HEK293 (cell line): ENCODE measurements at regions not wholly inside any gene's neighbourhood (a gene's known extent, or its start where the extent isn't known, plus 50 kb on each side); places are given as distances from the start of the nearest gene placed in this dataset.

Experiments used
- REST ChIP-seq: fragments of 450-650 bp; formaldehyde crosslinking; IDR thresholded peaks from 2 replicates; pipeline ENCODE4 v1.5.1; 2016; ENCODE audit warnings: missing biosample characterization, missing genetic modification characterization
- ZNF211 ChIP-seq: fragments of 450-650 bp; formaldehyde crosslinking; IDR thresholded peaks from 2 replicates; pipeline ENCODE4 v1.5.1; 2016; ENCODE audit warnings: low read depth, missing biosample characterization, missing genetic modification characterization
- ZNF274 ChIP-seq, 2 experiments: fragments of 200-500 bp in 1 of 2; fragments of 450-650 bp in 1 of 2; sonication (Bioruptor generic) in 1 of 2; formaldehyde crosslinking in 1 of 2; IDR thresholded peaks; 2 replicates each; pipeline versions ENCODE4 v1.5.1 to v1.6.1; 2014 to 2016; ENCODE audit warnings: borderline replicate concordance in 1 of 2, inconsistent platforms in 1 of 2, low read length in 1 of 2, missing biosample characterization in 1 of 2, missing genetic modification characterization in 1 of 2
- ZNF549 ChIP-seq: fragments of 450-650 bp; IDR thresholded peaks from 2 replicates; pipeline ENCODE4 v1.5.1; 2018; ENCODE audit warnings: missing biosample characterization, missing genetic modification characterization, mild to moderate bottlenecking, inconsistent platforms, moderate library complexity

- TF ChIP-seq ZNF274 (IDR thresholded peaks at IDR 0.05; ENCODE audit: low read length): no peak
- TF ChIP-seq ZNF274 (tag by site-specific recombination; IDR thresholded peaks at IDR 0.05; ENCODE audit: borderline replicate concordance): no peak
- TF ChIP-seq REST (tag by site-specific recombination): no peak
- no peak for TF ChIP-seq ZNF211
- TF ChIP-seq ZNF549 (tag by site-specific recombination): no peak
These were observed 179.8 kb upstream of the DAB1 start for GRCh38 chr1:57603696-57604095.
